ENCODE measurements at regions not wholly inside any gene's neighbourhood (a gene's known extent, or its start where the extent isn't known, plus 50 kb on each side); places are given as distances from the start of the nearest gene placed in this dataset.

GRCh38 chr18:72104851-72105250, 439.3 kb downstream of the CBLN2 start:
- Histone ChIP-seq H3K36me3 (ENCODE audit: control insufficient read depth, insufficient read depth, low read length) (no peaks in the 10 kb centered on the region), H3K4me3 (ENCODE audit: low read depth in 2 of 2, low read length in 2 of 2) (no peak overlapping the region), H3K27ac (ENCODE audit: low read length) (no peak overlapping the region), H3K9me3 (ENCODE audit: control insufficient read depth, insufficient read depth, low read depth, low read length) (no peaks in the 10 kb centered on the region), H3K27me3 (ENCODE audit: control insufficient read depth, insufficient read depth, low read length) (no peaks in the 10 kb centered on the region), H3K4me1 (ENCODE audit: control insufficient read depth, insufficient read depth, low read length) (no peaks in the 10 kb centered on the region; the same call in 1 of the 2 replicates)
- in situ Hi-C loops (cut with HindIII; ENCODE audit: low pct_unique_long_range_greater_than_20kb, low sequenced_read_pairs), result no loop called here
- intact Hi-C loops (cut with micrococcal nuclease; ENCODE audit: unreplicated experiment), result no loop called here
- POLR2A ChIA-PET, result no interaction called here
- no peak for DNase-seq (ENCODE audit: low read depth, low spot score)
- no peak for TF ChIP-seq REST (IDR thresholded peaks at IDR 0.05; ENCODE audit: insufficient read depth in 1 of 2, low read depth in 2 of 2, low read length in 1 of 2)
- no peak for TF ChIP-seq POLR2AphosphoS5 (IDR thresholded peaks at IDR 0.05; ENCODE audit: low read depth, low read length)
- no peak for TF ChIP-seq CTCF (IDR thresholded peaks at IDR 0.05)
- no peak for TF ChIP-seq TCF7L2 (IDR thresholded peaks at IDR 0.05; ENCODE audit: low read depth, low read length)
- no peak for TF ChIP-seq SIN3A (IDR thresholded peaks at IDR 0.05; ENCODE audit: borderline replicate concordance, insufficient read depth, low read depth, low read length)
- no TSS peak for BruUV-seq (replicated peaks)
- CTCF ChIA-PET, result no interaction called here
- no peak for ATAC-seq

GRCh38 chr18:72102412-72102811, 441.7 kb downstream of the CBLN2 start:
- Histone ChIP-seq H3K27ac (ENCODE audit: low read length) (no peak overlapping the region), H3K27me3 (ENCODE audit: control insufficient read depth, insufficient read depth, low read length) (no peaks in the 10 kb centered on the region), H3K36me3 (ENCODE audit: control insufficient read depth, insufficient read depth, low read length) (no peaks in the 10 kb centered on the region), H3K4me1 (ENCODE audit: control insufficient read depth, insufficient read depth, low read length) (no peaks in the 10 kb centered on the region; the same call in 1 of the 2 replicates), H3K9me3 (ENCODE audit: control insufficient read depth, insufficient read depth, low read depth, low read length) (no peaks in the 10 kb centered on the region), H3K4me3 (ENCODE audit: low read depth in 2 of 2, low read length in 2 of 2) (no peak overlapping the region)
- ChIA-PET POLR2A (no interaction called here), CTCF (no interaction called here)
- no TSS peak for BruUV-seq (replicated peaks)
- no peak for TF ChIP-seq CTCF (IDR thresholded peaks at IDR 0.05)
- TF ChIP-seq SIN3A (IDR thresholded peaks at IDR 0.05; ENCODE audit: borderline replicate concordance, insufficient read depth, low read depth, low read length), result no peak
- no peak for TF ChIP-seq POLR2AphosphoS5 (IDR thresholded peaks at IDR 0.05; ENCODE audit: low read depth, low read length)
- no peak for TF ChIP-seq TCF7L2 (IDR thresholded peaks at IDR 0.05; ENCODE audit: low read depth, low read length)
- no peak for TF ChIP-seq REST (IDR thresholded peaks at IDR 0.05; ENCODE audit: insufficient read depth in 1 of 2, low read depth in 2 of 2, low read length in 1 of 2)
- DNase-seq (ENCODE audit: low read depth, low spot score) (no peak), ATAC-seq (no peak)
- intact Hi-C loops (cut with micrococcal nuclease; ENCODE audit: unreplicated experiment) (no loop called here), in situ Hi-C loops (cut with HindIII; ENCODE audit: low pct_unique_long_range_greater_than_20kb, low sequenced_read_pairs) (no loop called here)
